OCI-LY7 (cell line): ENCODE measurements at regions not wholly inside any gene's neighbourhood (a gene's known extent, or its start where the extent isn't known, plus 50 kb on each side); places are given as distances from the start of the nearest gene placed in this dataset.

Experiments
- EZH2phosphoT487 ChIP-seq: fragments of 200-600 bp; sonication (generic); IDR thresholded peaks from 2 replicates; pipeline ENCODE4 v1.6.1; 2018; ENCODE audit warnings: low read depth, borderline replicate concordance, mild to moderate bottlenecking, mixed run types, antibody characterized with exemption, low read length, moderate library complexity, mixed read lengths
- TF ChIP-seq, protein P1 (sequence below): fragments of 200-600 bp; sonication (generic); conservative IDR thresholded peaks from 2 replicates; pipeline ENCODE4 v1.5.1; 2014; ENCODE audit warnings: mild to moderate bottlenecking, antibody characterized with exemption, low read length, moderate library complexity, mixed read lengths

DNA sequence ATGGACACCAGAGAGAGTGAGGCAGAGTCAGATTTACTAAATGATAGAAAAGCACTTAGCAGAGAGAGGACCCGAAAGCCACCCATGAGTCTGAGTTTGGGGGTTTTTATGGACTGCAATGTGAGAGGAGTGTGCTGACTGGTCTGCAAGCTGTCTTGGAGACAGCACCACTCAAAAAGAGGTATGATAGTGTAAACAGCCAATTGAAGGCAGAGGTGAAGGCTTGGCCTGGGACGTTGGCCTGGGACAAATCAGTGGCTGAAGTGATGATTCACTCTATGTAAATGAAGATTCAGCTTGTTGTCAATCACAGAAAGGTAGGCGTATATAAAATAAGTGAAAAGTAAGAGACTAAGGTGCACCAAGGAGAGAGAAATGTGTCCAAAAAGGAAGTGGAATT lies 217.6 kb upstream of the ZFP42 start:
- TF ChIP-seq, protein P1, sequence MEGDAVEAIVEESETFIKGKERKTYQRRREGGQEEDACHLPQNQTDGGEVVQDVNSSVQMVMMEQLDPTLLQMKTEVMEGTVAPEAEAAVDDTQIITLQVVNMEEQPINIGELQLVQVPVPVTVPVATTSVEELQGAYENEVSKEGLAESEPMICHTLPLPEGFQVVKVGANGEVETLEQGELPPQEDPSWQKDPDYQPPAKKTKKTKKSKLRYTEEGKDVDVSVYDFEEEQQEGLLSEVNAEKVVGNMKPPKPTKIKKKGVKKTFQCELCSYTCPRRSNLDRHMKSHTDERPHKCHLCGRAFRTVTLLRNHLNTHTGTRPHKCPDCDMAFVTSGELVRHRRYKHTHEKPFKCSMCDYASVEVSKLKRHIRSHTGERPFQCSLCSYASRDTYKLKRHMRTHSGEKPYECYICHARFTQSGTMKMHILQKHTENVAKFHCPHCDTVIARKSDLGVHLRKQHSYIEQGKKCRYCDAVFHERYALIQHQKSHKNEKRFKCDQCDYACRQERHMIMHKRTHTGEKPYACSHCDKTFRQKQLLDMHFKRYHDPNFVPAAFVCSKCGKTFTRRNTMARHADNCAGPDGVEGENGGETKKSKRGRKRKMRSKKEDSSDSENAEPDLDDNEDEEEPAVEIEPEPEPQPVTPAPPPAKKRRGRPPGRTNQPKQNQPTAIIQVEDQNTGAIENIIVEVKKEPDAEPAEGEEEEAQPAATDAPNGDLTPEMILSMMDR, result no peak
- no peak for TF ChIP-seq EZH2phosphoT487
